ENCODE measurements at regions not wholly inside any gene's neighbourhood (a gene's known extent, or its start where the extent isn't known, plus 50 kb on each side); places are given as distances from the start of the nearest gene placed in this dataset.

GRCh38 chr3:168753724-168754123 lies 658.0 kb upstream of the GOLIM4 start:
- TF ChIP-seq CTCF (IDR thresholded peaks at IDR 0.05) (no peak), POLR2A (IDR thresholded peaks at IDR 0.05) (no peak)
